T-cell (primary cell): ENCODE measurements at regions not wholly inside any gene's neighbourhood (a gene's known extent, or its start where the extent isn't known, plus 50 kb on each side); places are given as distances from the start of the nearest gene placed in this dataset.

Experiments used
- ATAC-seq, 4 experiments: fragments of 200-7000 bp in 3 of 4; fragments of 150-1000 bp in 1 of 4; cut with Tn5 transposase; replicated peaks in 1 of 4; 1 replicate in 3 of 4; 2 replicates in 1 of 4; pipeline ENCODE4 v1.10.0; 2021; ENCODE audit warnings: moderate library complexity in 3 of 4, mild to moderate bottlenecking in 2 of 4, moderate number of reproducible peaks in 1 of 4
- CTCF ChIA-PET, 2 donors: fragments of 300-600 bp; sonication (Branson Sonifier 250); formaldehyde crosslinking; loops; one replicate each; lab custom pipeline; 2022; ENCODE audit warnings: antibody characterized with exemption in 2 of 2; lab: Charles Lee
- POLR2A ChIA-PET, 2 donors: fragments of 300-600 bp; sonication (Branson Sonifier 250); formaldehyde crosslinking; loops; one replicate each; lab custom pipeline; 2022; ENCODE audit warnings: antibody characterized with exemption in 2 of 2; lab: Charles Lee
- DNase-seq, 35 experiments: peaks; one replicate each; pipeline versions ENCODE4 v3.0.0 to v3.0.0-alpha.2; 2013 to 2023
- H3K27ac ChIP-seq: one replicate; pipeline ENCODE4 v1.5.1; 2013; ENCODE audit warnings: low read length
- H3K27me3 ChIP-seq, 2 experiments: replicated peaks in 1 of 2; 1 replicate in 1 of 2; 2 replicates in 1 of 2; pipeline versions ENCODE4 v1.6.1 to v1.7.0; 2013; ENCODE audit warnings: low read length in 1 of 2, mixed read lengths in 1 of 2; ENCODE audit not compliant: control insufficient read depth in 2 of 2, insufficient read depth in 2 of 2; ENCODE audit errors: extremely low read depth in 1 of 2
- H3K36me3 ChIP-seq, 2 donors: 1 replicate in 1 of 2; 2 replicates in 1 of 2; pipeline versions ENCODE4 v1.6.1 to v1.7.0; 2013; ENCODE audit warnings: low read length in 1 of 2; ENCODE audit not compliant: control insufficient read depth in 2 of 2, insufficient read depth in 1 of 2; ENCODE audit errors: extremely low read depth in 1 of 2
- H3K4me1 ChIP-seq, 2 experiments: 1 replicate in 1 of 2; 2 replicates in 1 of 2; pipeline versions ENCODE4 v1.6.1 to v1.7.0; 2013; ENCODE audit warnings: low read length in 2 of 2, mixed read lengths in 1 of 2; ENCODE audit not compliant: insufficient read depth in 2 of 2, control insufficient read depth in 1 of 2; ENCODE audit errors: extremely low read depth in 1 of 2
- H3K4me3 ChIP-seq, 2 donors: 1 replicate in 1 of 2; 2 replicates in 1 of 2; pipeline versions ENCODE4 v1.5.1 to v1.7.0; 2013; ENCODE audit warnings: mild to moderate bottlenecking in 2 of 2, low read length in 1 of 2, moderate library complexity in 1 of 2; ENCODE audit not compliant: control insufficient read depth in 1 of 2; ENCODE audit errors: extremely low read depth in 1 of 2
- H3K9me3 ChIP-seq: 2 replicates; pipeline ENCODE4 v1.7.0; 2013
- H3K27ac Mint-ChIP-seq, 2 donors: one replicate each; pipeline ENCODE4 v1.8.0; 2020 to 2021; ENCODE audit warnings: mild to moderate bottlenecking in 2 of 2, mixed read lengths in 2 of 2
- H3K27me3 Mint-ChIP-seq, 2 donors: one replicate each; pipeline ENCODE4 v1.8.0; 2021 to 2022; ENCODE audit warnings: mixed read lengths in 2 of 2
- H3K36me3 Mint-ChIP-seq: one replicate; pipeline ENCODE4 v1.8.0; 2021; ENCODE audit warnings: mixed read lengths
- H3K4me1 Mint-ChIP-seq, 3 donors: one replicate each; pipeline ENCODE4 v1.8.0; 2020 to 2022; ENCODE audit warnings: mixed read lengths in 3 of 3, mild to moderate bottlenecking in 1 of 3
- H3K4me3 Mint-ChIP-seq, 3 donors: one replicate each; pipeline ENCODE4 v1.8.0; 2020 to 2022; ENCODE audit warnings: mild to moderate bottlenecking in 3 of 3, mixed read lengths in 3 of 3, moderate library complexity in 3 of 3
- H3K9me3 Mint-ChIP-seq, 3 donors: one replicate each; pipeline ENCODE4 v1.8.0; 2020 to 2022; ENCODE audit warnings: mixed read lengths in 3 of 3
- WGBS: methylation state at CpG from one replicate; pipeline ENCODE4 v1.1.5; 2013; ENCODE audit warnings: missing lambda C conversion rate; ENCODE audit not compliant: insufficient coverage; 5-methylcytosine and 5-hydroxymethylcytosine counted together

DNA sequence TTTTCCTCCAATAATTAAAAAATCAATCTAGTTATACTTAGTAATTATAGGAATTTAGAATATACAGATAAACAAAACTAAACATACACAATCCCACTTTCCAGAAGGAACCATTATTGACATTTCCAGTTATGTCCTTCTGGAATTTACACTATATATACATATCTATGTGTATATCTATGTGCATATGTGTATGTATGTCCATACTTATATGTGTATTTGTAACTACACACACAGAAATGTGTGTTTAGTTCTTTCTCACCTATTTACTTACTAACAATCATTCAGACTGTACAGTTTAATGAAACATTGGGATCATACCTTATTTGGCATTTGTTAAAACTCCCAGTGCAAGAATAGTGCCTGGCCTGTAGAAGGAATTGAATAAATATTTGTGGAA, 126.4 kb downstream of the FHIP1A start:
- DNase-seq = no peak
- Mint-ChIP-seq H3K27ac (no peak overlapping the region), H3K9me3 (no peaks in the 10 kb centered on the region), H3K27me3 (peaks cover 0 to 6% of the 10 kb centered on the region in 2 donors), H3K4me3 (no peak overlapping the region), H3K4me1 (peaks cover 0 to 2% (median 0%) of the 10 kb centered on the region in 3 donors), H3K36me3 (no peaks in the 10 kb centered on the region)
- H3K4me1 ChIP-seq = no peaks in the 10 kb centered on the region
- POLR2A ChIA-PET = no interaction called here
- CTCF ChIA-PET = no interaction called here
- H3K36me3 ChIP-seq = no peaks in the 10 kb centered on the region
- no peak for ATAC-seq
- H3K27me3 ChIP-seq = no peaks in the 10 kb centered on the region
- H3K9me3 ChIP-seq = no peaks in the 10 kb centered on the region
- no peak overlapping the region for H3K4me3 ChIP-seq
- no peak overlapping the region for H3K27ac ChIP-seq

- ChIA-PET POLR2A (no interaction called here), CTCF (no interaction called here)
- DNase-seq (no peak), ATAC-seq (no peak)
- Histone ChIP-seq H3K27me3 (no peaks in the 10 kb centered on the region), H3K4me3 (no peak overlapping the region), H3K4me1 (no peaks in the 10 kb centered on the region), H3K9me3 (no peaks in the 10 kb centered on the region), H3K27ac (no peak overlapping the region), H3K36me3 (no peaks in the 10 kb centered on the region)
- no peak overlapping the region for H3K4me3 Mint-ChIP-seq
- H3K27ac Mint-ChIP-seq = no peak overlapping the region
- H3K4me1 Mint-ChIP-seq = peaks cover 0 to 2% (median 0%) of the 10 kb centered on the region in 3 donors
- no peaks in the 10 kb centered on the region for H3K36me3 Mint-ChIP-seq
- H3K9me3 Mint-ChIP-seq = no peaks in the 10 kb centered on the region
- peaks cover 3 to 11% of the 10 kb centered on the region in 2 donors for H3K27me3 Mint-ChIP-seq
Measured at GRCh38 chr4:151537687-151538086, 128.7 kb downstream of the FHIP1A start.

DNA sequence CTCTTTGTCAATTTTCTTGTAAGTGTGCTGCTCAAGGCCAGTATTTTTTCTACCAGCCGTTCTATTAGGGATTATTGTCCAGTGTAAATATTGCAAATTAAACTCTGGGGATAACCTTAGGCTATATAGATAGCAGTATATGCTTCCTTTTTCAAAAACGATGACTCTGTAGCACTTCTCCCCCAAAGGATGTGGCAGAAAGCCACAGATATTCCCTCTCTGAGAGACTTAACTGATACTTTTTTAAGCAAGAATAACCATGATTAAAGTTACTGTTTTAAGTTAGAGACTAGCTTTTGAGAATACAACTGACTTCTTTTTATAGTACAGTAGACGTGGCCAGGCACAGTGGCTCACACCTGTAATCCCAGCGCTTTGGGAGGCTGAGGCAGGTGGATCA, 130.0 kb downstream of the FHIP1A start:
- Histone ChIP-seq H3K27ac (no peak overlapping the region), H3K36me3 (no peaks in the 10 kb centered on the region), H3K4me1 (no peaks in the 10 kb centered on the region), H3K9me3 (no peaks in the 10 kb centered on the region), H3K27me3 (no peaks in the 10 kb centered on the region), H3K4me3 (no peak overlapping the region)
- Mint-ChIP-seq H3K27ac (no peak overlapping the region), H3K27me3 (peaks cover 3 to 11% of the 10 kb centered on the region in 2 donors), H3K9me3 (no peaks in the 10 kb centered on the region), H3K4me3 (no peak overlapping the region), H3K4me1 (peaks cover 0 to 2% (median 0%) of the 10 kb centered on the region in 3 donors), H3K36me3 (no peaks in the 10 kb centered on the region)
- no peak for DNase-seq
- 37% methylated on average over 2 of the region's 4 CpGs for WGBS
- ChIA-PET POLR2A (no interaction called here), CTCF (no interaction called here)
- no peak for ATAC-seq

- POLR2A ChIA-PET = interaction anchor here in 1 of 2 donors (0.6 kb wide), 1 partner anchor 173 kb away, joined by 3 read pairs; no protein-coding TSS in a partner anchor
Measured at GRCh38 chr4:151540728-151541388, 131.9 kb downstream of the FHIP1A start.

DNA sequence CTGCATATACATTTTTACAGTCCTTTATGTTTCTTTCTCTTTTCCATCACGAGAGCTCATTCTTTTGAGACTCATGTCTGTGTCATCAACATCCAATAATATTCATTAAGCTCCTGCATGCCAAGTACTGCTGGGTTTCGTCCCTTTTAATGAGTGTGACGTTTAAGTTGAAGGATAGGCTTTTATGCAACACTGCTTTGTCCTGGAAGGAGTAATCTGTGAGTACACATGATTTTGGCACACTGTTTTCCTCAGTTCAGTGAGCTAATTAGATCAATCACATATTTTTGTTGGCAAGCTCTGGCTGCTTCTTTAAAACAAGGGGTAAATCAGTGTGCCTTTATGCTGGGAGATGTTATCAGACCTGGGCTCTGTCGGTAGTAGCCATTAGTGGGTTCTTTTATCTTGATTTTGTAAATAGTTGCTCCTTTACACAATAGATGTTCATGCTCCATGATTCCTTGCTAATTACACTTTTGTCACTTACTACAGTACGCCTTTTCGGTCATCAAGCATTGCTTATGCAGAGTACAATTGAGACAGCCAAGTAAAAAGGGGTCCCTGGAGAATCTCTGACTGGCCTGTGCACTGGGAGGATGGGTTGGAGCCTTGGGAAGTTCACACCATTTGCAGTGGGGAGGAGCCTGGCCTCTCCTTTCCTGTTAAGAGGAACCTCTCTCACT, 132.6 kb downstream of the FHIP1A start:
- no peaks in the 10 kb centered on the region for H3K4me1 ChIP-seq
- whole genome bisulfite sequencing = 40% methylated on average over 1 of the region's 6 CpGs
- ChIA-PET POLR2A (interaction anchor here in 1 of 2 donors (0.6 kb wide), 1 partner anchor 173 kb away, joined by 3 read pairs; no protein-coding TSS in a partner anchor), CTCF (no interaction called here)
- H3K9me3 ChIP-seq = no peaks in the 10 kb centered on the region
- H3K4me3 ChIP-seq = no peak overlapping the region
- Mint-ChIP-seq H3K36me3 (no peaks in the 10 kb centered on the region), H3K4me3 (no peak overlapping the region), H3K27ac (no peak overlapping the region), H3K4me1 (peaks cover 0 to 2% (median 0%) of the 10 kb centered on the region in 3 donors), H3K27me3 (peaks cover 3 to 11% of the 10 kb centered on the region in 2 donors), H3K9me3 (no peaks in the 10 kb centered on the region)
- no peaks in the 10 kb centered on the region for H3K36me3 ChIP-seq
- no peak overlapping the region for H3K27ac ChIP-seq
- ATAC-seq (no peak), DNase-seq (no peak)
- no peaks in the 10 kb centered on the region for H3K27me3 ChIP-seq

More at GRCh38 chr4:151540728-151541388, 131.9 kb downstream of the FHIP1A start:
- Mint-ChIP-seq H3K4me3 (no peak overlapping the region), H3K36me3 (no peaks in the 10 kb centered on the region), H3K9me3 (no peaks in the 10 kb centered on the region), H3K27me3 (peaks cover 3 to 11% of the 10 kb centered on the region in 2 donors), H3K27ac (no peak overlapping the region), H3K4me1 (peaks cover 0 to 2% (median 0%) of the 10 kb centered on the region in 3 donors)
- CTCF ChIA-PET = interaction anchor here in 1 of 2 donors (0.6 kb wide), 1 partner anchor 358 kb away, joined by 3 read pairs; no protein-coding TSS in a partner anchor
- no CpG with 5 or more reads among the region's 3 CpGs for WGBS
- H3K9me3 ChIP-seq = no peaks in the 10 kb centered on the region
- H3K36me3 ChIP-seq = no peaks in the 10 kb centered on the region
- no peaks in the 10 kb centered on the region for H3K27me3 ChIP-seq
- H3K4me3 ChIP-seq = no peak overlapping the region
- no peak overlapping the region for H3K27ac ChIP-seq
- DNase-seq (no peak), ATAC-seq (no peak)
- no peaks in the 10 kb centered on the region for H3K4me1 ChIP-seq

DNA sequence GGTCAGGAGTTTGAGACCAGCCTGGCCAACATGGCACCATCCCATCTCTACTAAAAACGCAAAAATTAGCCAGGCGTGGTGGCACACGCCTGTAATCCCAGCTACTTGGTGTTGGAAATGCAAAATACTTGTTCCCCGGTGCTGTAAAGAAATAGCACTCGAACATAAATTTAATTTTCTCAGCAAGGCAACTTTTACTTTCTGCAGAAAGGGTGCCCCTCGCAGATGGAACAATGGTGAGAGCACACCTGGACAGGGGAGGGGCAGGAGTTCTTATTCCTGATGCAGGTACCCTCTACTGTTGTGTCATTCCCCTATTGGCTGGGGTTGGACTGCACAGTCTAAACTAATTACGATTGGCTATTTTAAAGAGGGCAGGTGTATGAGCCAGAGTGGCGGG, 139.7 kb downstream of the FHIP1A start:
- H3K4me1 ChIP-seq = no peaks in the 10 kb centered on the region
- Mint-ChIP-seq H3K4me3 (no peak overlapping the region), H3K9me3 (peaks cover 5 to 16% (median 6%) of the 10 kb centered on the region in 3 donors), H3K4me1 (no peaks in the 10 kb centered on the region), H3K36me3 (peaks cover 2% of the 10 kb centered on the region), H3K27me3 (peaks cover 0 to 4% of the 10 kb centered on the region in 2 donors), H3K27ac (no peak overlapping the region)
- ChIA-PET CTCF (no interaction called here), POLR2A (no interaction called here)
- DNase-seq (no peak), ATAC-seq (no peak)
- peaks cover 0 to 3% of the 10 kb centered on the region in 2 experiments for H3K27me3 ChIP-seq
- H3K36me3 ChIP-seq = no peaks in the 10 kb centered on the region
- H3K9me3 ChIP-seq = no peaks in the 10 kb centered on the region
- H3K4me3 ChIP-seq = no peak overlapping the region
- WGBS = 80% methylated on average over 2 of the region's 8 CpGs
- H3K27ac ChIP-seq = no peak overlapping the region
